ENCODE measurements at regions not wholly inside any gene's neighbourhood (a gene's known extent, or its start where the extent isn't known, plus 50 kb on each side); places are given as distances from the start of the nearest gene placed in this dataset.
"Not testable (repeated sequence)": the region's sequence is repeated elsewhere in the genome, so short reads cannot be mapped to it uniquely, and the experiment has no call there.

GRCh38 chr22:47539374-47539773, 776.9 kb downstream of the TBC1D22A start:
- no peak for DNase-seq (ENCODE audit: low read depth in 3 of 3)

GRCh38 chr22:47535681-47536080, 773.2 kb downstream of the TBC1D22A start:
- DNase-seq (ENCODE audit: low read depth in 3 of 3), result no peak

- DNase-seq (ENCODE audit: low read depth in 3 of 3), result no peak
These were observed 772.5 kb downstream of the TBC1D22A start for GRCh38 chr22:47534804-47535410.

GRCh38 chr22:47533961-47534803, 771.7 kb downstream of the TBC1D22A start:
- DNase-seq (ENCODE audit: low read depth in 3 of 3), result no peak

GRCh38 chr22:47517062-47517461, 754.6 kb downstream of the TBC1D22A start:
- no peak for DNase-seq (ENCODE audit: low read depth in 3 of 3)

- no peak for DNase-seq (ENCODE audit: low read depth in 3 of 3)
These were observed 753.1 kb downstream of the TBC1D22A start for GRCh38 chr22:47515384-47516125.

GRCh38 chr22:47512617-47513016, 750.2 kb downstream of the TBC1D22A start:
- no peak for DNase-seq (ENCODE audit: low read depth in 3 of 3)

GRCh38 chr22:47504962-47505361, 742.5 kb downstream of the TBC1D22A start:
- no peak for DNase-seq (ENCODE audit: low read depth in 3 of 3)

GRCh38 chr22:47498969-47499495, 736.6 kb downstream of the TBC1D22A start:
- DNase-seq (ENCODE audit: low read depth in 3 of 3), result no peak

GRCh38 chr22:47497666-47498065, 735.2 kb downstream of the TBC1D22A start:
- no peak for DNase-seq (ENCODE audit: low read depth in 3 of 3)

GRCh38 chr22:47495110-47495509, 732.7 kb downstream of the TBC1D22A start:
- DNase-seq (ENCODE audit: low read depth in 3 of 3), result no peak

- DNase-seq (ENCODE audit: low read depth in 3 of 3), result not testable (repeated sequence)
These were observed 725.7 kb downstream of the TBC1D22A start for GRCh38 chr22:47488131-47488530.

GRCh38 chr22:47486569-47487312, 724.3 kb downstream of the TBC1D22A start:
- no peak for DNase-seq (ENCODE audit: low read depth in 3 of 3)

- no peak for DNase-seq (ENCODE audit: low read depth in 3 of 3)
These were observed 722.6 kb downstream of the TBC1D22A start for GRCh38 chr22:47484960-47485569.

- no peak for DNase-seq (ENCODE audit: low read depth in 3 of 3)
These were observed 713.8 kb downstream of the TBC1D22A start for GRCh38 chr22:47476231-47476630.

GRCh38 chr22:47474895-47475294, 712.4 kb downstream of the TBC1D22A start:
- DNase-seq (ENCODE audit: low read depth in 3 of 3), result no peak

GRCh38 chr22:47474464-47474863, 712.0 kb downstream of the TBC1D22A start:
- DNase-seq (ENCODE audit: low read depth in 3 of 3), result no peak

- no peak for DNase-seq (ENCODE audit: low read depth in 3 of 3)
These were observed 710.2 kb downstream of the TBC1D22A start for GRCh38 chr22:47472636-47473035.

- DNase-seq (ENCODE audit: low read depth in 3 of 3), result no peak
These were observed 709.0 kb downstream of the TBC1D22A start for GRCh38 chr22:47471406-47471805.

GRCh38 chr22:47465809-47466208, 703.4 kb downstream of the TBC1D22A start:
- DNase-seq (ENCODE audit: low read depth in 3 of 3), result no peak

- no peak for DNase-seq (ENCODE audit: low read depth in 3 of 3)
These were observed 702.8 kb downstream of the TBC1D22A start for GRCh38 chr22:47465222-47465621.
